ENCODE measurements at regions not wholly inside any gene's neighbourhood (a gene's known extent, or its start where the extent isn't known, plus 50 kb on each side); places are given as distances from the start of the nearest gene placed in this dataset.

DNA sequence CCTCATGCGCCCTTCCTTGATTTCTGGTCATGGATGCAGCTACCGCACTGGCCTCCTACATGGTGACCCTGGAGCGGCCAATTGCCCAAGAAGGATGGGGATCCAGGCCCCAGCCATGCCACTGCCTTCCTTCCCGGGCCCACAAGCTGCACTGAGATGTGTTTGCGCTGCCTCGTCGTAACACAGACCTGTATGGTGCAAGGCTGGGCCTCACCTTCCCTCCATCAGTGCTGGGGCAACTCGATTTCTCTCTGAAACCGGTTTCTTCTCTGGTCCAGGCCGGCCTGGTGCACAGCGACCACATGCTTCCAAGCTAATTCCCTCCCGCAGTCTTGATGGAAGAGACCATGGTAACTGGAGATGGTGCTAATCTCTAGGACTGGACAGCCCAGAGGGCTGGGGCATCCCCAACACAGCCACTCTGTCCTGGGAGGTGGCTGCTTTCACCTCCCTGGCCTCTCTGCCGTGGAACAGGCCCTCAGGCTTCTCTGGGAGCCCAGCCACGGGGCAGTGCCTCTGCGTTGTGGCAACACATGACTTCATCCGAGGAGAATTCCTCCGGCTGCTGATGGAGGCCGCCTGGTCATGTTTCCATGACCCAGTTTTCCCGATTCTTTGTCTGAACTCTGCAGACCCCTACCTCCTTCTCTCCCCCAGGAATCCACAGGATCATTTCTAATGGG is 184.2 kb downstream of the GLI2 start:
- DNase-seq, result no peak

DNA sequence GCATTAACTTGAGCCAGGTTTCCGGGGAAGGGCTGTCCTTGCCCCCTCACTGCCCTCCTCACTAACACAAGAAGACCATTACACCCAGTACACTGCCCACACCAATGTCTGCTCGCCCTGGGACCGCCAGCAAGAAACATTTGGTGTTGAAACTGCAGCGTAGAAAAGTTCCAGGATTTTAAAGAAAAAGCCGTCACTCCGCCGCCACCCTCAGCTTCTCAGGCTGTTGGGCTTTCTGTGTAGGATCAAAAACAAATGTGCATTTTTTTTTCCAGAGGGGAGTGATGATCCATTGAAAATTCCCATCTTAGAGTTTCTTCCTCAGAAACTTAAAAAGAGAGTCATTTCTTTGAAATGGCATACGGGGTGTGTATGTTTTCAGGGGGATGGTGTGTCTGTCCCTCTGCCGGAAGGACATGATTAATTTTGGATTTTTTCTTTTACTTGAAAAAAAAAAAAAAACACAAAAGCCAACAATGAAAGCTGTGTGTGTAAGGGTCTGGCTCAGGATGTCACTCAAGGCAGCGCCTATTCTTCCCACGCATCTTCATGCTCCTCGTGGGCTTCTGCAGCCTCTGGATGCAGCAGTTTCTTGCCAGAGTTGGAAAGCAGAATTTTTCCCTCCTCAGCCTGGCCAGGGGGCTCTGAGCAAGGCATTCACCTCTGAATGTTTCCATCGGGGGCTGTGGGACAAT is 184.9 kb downstream of the GLI2 start:
- DNase-seq, result no peak

DNA sequence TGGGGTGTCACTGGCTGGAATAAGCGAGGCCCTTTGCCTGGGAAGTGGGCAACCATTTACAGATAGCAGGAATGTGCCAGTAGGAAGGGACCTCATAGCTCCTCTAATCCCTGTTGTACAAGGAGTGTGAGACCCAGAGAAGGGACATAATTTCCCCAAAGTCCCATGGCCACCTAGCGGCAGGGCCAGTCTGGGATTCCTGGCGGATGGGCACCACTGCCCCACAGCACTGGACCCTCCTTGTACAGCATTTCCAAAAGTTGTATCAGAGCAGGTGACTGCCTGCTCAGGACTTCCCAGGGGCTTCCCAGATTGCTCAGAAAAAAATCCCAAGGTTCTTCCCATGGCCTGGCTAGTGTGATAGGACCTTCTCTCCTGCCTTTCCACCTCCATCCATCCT is 185.8 kb downstream of the GLI2 start:
- DNase-seq, result no peak

DNA sequence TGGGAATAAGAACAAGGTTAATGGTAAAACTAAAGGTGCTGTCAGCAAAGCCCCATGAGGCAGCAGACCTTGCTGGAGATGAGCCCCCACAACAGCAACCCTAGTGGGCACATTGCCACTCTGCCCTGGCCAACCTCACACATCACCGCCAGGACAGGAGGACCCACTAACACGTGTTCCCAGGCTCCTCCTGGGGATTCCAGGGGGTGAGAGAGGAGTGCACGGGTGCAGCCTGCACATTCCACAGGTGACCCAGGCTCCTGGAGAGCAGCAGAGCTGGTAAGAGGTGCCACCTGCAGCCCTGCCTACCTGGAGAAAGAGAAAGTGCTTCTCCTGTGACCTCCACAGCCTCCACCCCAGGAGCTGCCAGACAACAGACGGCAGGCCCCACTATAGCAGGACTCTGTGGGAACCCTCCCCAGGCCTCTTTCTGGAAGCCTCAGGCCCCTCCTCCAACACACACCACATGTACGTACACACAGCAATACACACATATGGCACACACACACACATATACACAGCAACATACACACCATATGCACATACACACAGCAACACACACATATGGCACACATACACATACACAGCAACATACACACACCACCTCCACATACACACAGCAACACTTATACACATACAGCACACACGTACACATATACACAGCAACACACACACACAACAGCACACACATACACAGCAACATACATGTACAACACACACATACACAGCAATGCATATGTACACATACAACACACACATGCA is 187.1 kb downstream of the GLI2 start:
- no peak for DNase-seq

DNA sequence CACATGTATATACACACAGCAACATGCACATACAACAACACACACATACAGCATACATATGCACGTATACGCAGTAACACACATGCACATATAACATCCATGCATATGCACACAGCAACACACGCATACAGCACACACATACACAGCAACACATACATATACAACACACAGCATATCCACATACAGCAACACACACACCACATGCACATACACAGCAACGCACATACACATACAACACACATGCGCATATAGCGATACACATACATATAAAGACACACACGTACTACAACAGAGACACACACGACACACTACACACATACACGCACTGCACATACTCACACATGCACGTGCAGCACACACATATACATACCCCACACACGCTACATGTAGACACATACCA is 187.8 kb downstream of the GLI2 start:
- no peak for DNase-seq

DNA sequence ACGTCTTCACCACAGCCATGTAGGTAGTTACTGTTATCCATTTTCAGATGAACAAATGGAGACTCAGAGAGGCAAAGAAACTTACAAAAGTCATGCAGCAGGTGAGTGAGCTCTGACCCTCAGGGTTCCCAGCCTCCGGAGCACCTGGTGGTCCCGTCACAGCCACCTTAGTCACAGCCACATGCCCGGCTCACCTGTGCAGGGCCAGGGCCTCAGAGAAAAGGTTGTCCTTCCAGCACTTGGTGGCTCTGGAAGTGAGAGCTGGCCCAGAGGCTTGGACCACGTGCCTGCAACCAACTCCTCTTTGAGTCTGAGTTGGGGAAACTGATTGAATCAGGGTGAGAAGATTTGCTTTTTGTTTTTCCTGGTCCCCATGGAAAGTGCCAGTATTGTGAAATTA is 189.3 kb downstream of the GLI2 start:
- DNase-seq, result no peak

DNA sequence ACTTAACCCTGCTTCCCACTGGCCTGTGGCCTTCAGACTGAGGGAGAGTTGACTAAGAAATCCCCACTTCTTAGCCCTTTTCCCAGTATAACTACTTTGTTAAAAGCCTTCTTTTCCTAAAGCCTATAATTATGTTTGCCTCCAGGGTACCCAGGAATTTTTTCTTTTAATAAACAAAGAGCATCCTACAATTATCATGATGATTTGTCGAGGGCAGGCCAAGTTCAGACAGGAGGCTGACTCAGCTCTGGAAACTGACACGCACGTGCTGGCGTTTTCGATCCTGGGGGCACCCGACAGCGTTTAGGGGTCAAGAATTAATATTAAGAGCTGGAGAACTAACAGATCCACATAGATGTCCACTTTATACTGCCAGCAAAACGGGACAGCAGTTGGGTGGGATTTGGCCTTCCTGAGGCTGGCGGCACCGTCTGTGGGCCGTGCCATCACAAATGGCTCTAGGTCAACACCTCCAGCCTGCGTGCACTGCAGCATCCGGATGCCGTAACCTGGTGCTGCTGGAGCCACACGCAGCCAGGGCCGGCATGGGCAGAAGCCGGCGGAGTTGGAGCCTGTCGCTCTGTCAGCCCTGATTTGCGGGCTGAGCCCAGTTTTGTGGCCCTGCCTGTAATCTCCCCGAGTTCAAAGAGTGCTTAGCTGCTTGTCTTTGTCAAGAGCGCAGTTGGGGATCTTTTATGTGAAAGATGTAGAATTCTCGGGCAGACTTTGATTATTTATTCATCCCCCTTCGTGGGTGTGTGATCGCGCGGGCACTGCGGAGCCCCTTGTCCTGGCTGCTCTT is 191.0 kb downstream of the GLI2 start:
- DNase-seq, result no peak

DNA sequence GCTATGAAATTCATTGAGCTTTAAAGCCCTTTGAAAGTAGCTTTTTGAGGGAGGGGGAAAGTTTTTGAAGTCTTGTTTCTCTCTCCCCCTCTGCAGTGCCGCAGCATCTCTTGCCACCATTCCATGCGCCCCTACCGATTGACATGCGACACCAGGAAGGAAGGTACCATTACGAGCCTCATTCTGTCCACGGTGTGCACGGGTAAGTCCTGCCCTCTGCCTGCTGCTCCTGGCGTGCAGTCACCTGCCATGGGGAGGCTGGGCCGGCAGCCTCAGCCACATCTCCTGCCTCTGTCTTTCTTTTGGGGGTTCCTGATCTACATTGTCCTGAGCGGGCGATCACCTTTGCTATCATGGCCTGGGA is 191.6 kb downstream of the GLI2 start:
- DNase-seq, result no peak

DNA sequence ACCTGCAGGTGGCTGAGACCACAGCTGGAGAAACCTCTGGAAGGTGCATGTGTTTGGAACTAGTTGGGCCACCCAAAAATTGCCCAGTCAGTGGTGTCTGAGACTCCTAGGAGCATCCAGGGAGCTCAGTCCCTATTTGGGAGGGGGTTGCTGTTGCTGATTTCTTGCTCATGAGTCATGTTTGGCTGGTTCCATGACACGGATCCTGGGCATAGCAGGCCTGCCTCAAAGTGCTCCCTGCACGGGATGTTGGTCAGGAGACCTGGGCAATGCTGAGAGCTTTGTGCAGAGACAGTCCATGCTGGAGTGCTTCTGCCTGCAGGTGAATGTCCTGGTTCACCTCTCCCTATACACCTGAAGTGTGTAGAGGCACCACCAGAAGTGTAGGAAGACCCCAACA is 194.2 kb downstream of the GLI2 start:
- no peak for DNase-seq

DNA sequence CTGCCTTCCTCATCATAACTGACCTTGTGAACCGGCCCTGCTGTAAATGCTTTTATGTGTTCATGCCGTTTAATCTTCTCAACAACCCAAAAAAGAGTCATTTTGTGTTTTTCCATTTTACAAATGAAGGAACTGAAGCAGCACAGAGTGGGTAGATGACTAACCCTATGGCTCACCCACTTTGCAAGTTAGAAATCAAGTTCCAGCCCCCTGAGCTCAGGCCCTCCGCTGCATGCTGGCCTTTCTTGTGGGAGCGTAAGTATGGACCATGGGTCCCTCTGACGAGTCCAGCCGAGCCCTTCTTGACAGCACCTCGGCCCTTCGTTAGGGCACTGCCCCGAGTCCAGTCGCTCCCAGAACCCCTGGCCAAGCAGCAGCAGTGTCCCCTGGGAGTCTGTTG is 194.6 kb downstream of the GLI2 start:
- no peak for DNase-seq

DNA sequence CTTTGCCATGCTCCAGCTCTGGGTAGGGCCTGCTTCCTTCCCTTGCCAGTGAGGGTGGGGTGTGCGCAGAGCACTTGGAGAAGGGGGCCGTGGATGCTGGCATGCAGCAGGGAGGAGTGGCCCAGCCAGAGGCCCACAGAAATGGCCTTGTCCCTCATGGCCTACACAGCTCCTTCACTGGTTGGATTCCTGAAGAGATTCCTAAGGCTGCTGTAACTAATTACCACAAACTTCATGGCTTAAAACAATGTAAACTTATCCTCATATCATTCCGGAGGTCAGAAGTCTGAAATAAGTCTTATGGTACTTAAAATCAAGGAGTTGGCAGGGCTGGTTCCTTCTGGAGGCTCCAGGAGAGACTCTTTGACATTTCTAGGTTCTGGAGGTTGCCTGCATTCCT is 195.2 kb downstream of the GLI2 start:
- no peak for DNase-seq

DNA sequence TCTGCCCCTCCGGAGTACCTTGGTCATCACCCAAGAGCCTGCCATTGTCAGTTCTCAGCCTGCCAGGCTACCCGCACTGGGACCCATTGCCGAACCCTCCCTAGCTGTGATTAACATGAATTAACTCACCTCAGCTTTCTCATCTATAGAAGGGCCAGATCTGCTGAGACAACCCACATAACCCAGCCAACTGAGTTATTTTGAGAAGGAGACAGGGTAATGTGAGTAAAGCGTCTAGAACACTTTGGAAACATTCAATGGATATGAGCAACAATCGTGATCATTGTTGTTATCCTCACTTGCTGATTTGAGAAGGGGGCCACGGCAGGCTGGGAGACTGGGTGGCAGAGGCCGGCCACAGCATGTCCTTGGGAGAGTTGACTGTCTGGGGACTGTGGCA is 196.8 kb downstream of the GLI2 start:
- DNase-seq, result no peak

DNA sequence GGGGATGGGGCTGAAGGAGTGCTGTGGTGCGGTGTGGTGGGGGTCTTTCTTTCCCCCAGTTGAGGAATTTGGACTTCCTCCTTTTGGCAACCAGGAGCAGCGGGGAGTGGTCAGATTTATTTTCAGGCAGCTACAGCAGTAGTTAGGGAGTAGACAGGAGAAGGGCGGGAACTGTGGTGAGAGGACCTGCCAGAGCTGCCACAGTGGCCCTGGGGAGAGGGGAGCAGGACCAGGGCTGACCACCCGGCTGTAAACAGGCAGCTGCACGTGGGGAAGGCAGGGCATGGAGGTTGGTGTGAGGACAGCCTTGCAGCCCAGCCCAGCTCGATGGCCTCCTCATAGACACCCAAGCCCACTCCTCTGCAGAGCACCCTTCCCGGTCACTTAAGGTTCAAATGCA is 197.2 kb downstream of the GLI2 start:
- DNase-seq, result no peak

DNA sequence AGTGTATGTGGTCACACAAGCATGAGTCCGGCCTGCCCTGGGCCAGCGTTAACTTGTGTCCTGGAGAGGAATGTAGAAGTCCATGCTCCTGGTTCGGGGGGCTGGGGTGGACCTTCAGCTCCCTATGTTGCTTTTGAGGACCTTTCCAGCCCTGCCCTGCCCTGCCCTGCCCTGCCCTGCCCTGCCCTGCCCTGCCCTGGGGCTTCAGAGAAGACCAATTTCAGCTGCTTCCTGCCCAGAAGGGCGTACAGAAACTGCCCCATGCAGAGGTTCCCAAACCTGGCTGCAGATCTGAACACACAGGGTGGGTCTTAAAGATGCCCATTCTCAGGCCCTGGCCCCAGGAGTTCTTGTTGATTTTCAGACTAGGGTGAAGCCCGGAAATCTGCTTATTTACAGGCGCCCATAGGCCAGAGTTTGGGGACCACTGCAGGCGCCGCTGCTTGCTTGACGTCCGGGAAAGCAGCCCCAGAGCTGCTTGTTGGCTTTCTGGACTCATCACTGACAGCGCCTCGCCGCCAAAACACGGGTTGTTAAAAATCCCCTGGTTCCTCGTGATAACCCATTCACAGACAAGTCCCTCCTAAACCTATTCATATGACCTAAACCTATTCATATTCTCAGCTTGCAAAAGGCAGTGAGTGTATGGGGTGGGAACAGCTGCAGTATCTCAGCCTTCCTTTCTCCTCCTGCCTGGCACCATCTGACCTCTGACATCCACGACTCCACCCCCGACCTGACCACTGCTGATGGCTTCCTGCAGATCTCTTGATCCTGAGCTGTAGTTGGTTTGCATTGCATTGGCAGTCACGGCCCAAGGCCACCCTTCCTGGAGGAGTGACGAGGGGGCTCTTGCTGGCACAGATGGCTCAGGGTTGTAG is 198.3 kb downstream of the GLI2 start:
- DNase-seq, result no peak

DNA sequence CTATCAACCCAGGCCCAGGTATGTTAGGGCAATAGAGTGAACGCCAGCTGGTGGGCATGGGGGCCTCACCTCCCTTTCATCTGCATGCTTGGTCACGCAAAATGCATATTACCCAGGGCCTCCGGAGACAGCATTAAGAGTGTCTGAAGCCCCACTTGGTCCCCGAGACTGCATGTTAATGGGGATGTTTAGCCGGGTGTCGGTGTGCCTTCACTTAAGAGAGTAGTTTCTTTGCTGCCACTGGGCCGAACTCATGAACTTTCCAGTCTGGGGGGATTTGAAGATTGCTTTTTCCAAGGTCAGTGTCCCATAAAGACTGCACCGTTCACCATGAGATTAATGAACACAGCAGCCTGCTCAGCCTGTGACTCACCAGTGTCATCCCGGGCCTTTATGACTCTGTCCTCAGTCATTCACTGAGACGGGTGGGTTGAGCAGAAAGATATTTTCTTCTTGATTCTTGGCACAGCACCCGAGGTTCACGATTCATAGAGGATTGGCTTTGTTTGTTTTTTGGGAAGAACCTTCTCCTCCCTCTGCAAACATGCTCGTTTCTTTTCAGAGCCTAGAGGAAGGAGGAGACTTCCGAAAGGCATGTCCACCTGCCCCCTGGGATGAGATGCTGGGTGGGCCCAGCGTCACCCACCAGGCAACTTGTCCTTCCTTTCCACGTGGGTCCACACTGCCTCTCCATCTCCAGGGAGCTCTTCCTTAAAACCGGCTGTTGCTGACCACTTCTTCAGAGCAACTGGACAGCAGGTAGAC is 199.1 kb downstream of the GLI2 start:
- no peak for DNase-seq

DNA sequence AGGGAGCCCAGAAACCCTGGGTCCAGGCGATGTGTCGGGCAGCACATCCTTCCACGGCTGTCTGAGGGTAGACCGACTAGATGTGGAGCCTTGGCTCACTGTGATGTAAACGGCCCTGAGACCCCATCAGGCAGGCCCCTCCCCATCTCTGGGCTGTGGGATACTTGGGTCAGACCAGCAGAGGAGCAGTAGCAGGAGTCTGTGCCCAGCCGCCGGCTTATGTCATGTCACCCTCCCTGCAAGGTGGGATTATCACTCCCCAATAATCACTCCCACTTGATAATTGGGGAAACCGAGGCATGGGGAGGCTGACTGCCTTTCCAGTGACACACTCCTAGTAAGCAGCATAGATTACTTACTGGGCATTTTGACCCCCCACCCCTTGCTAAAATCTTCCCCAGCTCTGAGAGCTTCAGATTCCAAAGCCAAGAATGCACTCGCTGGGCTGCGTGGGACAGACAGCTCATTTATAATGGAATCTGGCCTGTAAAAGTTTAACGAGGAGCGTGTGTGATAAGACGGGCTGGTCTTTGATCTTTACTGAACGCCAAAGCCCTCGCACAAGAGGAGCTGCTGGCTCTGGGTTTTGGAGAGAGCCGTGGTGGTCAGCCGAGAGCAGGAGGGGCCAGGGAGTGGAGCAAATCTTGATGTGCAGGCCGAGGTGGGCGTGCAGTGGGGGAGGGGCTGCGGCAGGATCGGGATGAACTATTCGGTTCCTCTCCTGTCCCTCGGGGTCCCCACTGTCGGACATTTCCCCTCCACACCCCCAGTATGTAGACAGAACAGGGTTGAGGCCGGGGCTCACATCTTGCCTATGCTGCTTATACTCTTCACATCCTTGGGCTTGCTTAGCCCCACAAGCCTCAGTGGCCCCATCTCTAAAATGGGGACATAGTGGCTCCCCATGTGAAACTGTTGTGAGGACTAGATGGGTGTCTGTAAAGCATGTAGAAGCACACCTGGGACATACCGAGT is 200.0 kb downstream of the GLI2 start:
- DNase-seq, result no peak

DNA sequence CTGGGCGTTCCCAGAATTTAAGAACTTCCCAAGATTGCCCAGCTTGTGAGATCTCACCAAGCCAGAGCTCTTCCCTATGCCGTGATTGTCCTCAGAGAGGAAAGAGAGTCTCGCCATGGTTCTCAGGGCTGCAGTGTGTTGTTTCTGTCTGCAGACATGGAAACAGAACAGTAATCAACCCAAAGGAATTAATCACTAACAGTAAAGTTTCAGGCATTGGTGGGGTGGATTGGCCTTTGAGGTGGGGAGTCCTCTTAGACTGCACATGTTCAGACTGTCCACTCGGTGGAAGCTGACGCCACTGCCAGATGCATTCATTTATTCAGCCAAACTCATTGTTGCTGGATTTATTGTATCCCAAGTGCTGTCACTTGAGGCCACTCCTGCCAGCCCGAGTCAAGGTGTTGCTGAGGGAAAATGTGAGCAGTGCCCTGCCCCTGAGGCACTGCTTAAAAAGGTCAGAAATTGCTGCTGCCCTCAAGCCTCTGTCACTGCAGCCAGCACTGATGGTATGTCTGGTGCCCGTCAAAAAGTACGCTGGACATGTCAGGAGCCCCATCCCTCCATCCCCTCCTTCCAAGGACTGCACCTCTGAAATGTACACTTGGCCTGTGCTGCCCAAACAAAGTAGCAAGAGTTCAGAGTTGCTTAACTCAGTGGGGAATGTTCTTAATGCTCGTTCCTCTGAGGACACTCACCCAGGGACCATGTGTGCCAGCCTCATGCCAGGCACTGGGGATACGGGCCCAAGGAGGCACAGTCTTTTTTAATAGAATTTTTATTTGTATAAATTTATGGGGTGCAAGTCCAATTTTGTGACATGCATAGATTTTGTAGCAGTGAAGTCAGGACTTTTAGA is 201.0 kb downstream of the GLI2 start:
- DNase-seq, result no peak

DNA sequence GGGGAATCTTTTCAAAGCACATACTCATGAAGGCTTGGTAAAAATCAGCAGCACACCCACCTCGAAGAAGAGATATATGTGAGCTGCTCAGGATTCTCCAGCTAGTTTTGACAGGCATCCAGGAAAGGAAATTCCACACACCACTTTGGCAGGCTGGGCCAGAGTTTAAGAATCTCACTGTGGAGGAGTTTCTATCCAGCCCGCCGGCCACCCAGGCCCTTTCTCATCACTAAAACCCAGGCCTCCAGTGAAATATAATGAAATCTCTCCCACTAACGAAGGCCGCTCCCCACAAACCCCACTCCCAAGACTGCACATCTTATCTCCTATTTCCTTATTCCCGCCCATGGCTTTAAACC is 202.0 kb downstream of the GLI2 start:
- no peak for DNase-seq

Measured in C1 segment of cervical spinal cord (tissue), 14 donors.